SK-N-MC (cell line): ENCODE measurements at regions not wholly inside any gene's neighbourhood (a gene's known extent, or its start where the extent isn't known, plus 50 kb on each side); places are given as distances from the start of the nearest gene placed in this dataset.

Experiments
- DNase-seq: peaks from one replicate; pipeline ENCODE4 v3.0.0-alpha.2; 2011; ENCODE audit warnings: low read depth, low spot score
- H3K27ac ChIP-seq: fragments of 200-600 bp; sonication (generic); 2 replicates; pipeline ENCODE4 v1.5.1; 2016; ENCODE audit warnings: mixed run types
- H3K36me3 ChIP-seq: fragments of 200-600 bp; sonication (generic); 2 replicates; pipeline ENCODE4 v1.6.1; 2017; ENCODE audit warnings: antibody characterized with exemption, low read length, mixed read lengths; ENCODE audit not compliant: insufficient read depth
- H3K4me3 ChIP-seq: fragments of 200-600 bp; sonication (generic); 2 replicates; pipeline ENCODE4 v1.5.1; 2016
- H3K9ac ChIP-seq: fragments of 200-600 bp; sonication (generic); 2 replicates; pipeline ENCODE4 v1.8.0; 2017; ENCODE audit warnings: mixed run types, mixed read lengths; ENCODE audit not compliant: insufficient read length
- H3K9me3 ChIP-seq: fragments of 200-600 bp; sonication (generic); 2 replicates; pipeline ENCODE4 v1.6.1; 2017; ENCODE audit warnings: low read depth, mild to moderate bottlenecking, antibody characterized with exemption, low read length, moderate library complexity, mixed read lengths
- EZH2 ChIP-seq: fragments of 200-600 bp; sonication (generic); IDR thresholded peaks from one replicate; pipeline ENCODE4 v1.6.1; 2017; ENCODE audit warnings: antibody characterized with exemption
- FOXP2 ChIP-seq: optimal IDR thresholded peaks from 2 replicates; pipeline ENCODE3; 2011; ENCODE audit warnings: mild to moderate bottlenecking, moderate library complexity; ENCODE audit not compliant: insufficient read depth; ENCODE audit errors: extremely low read length, control extremely low read depth
- POLR2AphosphoS5 ChIP-seq: IDR thresholded peaks from 2 replicates; pipeline ENCODE4 v1.6.1; 2012; ENCODE audit warnings: mild to moderate bottlenecking, low read depth, low read length, borderline replicate concordance

DNA sequence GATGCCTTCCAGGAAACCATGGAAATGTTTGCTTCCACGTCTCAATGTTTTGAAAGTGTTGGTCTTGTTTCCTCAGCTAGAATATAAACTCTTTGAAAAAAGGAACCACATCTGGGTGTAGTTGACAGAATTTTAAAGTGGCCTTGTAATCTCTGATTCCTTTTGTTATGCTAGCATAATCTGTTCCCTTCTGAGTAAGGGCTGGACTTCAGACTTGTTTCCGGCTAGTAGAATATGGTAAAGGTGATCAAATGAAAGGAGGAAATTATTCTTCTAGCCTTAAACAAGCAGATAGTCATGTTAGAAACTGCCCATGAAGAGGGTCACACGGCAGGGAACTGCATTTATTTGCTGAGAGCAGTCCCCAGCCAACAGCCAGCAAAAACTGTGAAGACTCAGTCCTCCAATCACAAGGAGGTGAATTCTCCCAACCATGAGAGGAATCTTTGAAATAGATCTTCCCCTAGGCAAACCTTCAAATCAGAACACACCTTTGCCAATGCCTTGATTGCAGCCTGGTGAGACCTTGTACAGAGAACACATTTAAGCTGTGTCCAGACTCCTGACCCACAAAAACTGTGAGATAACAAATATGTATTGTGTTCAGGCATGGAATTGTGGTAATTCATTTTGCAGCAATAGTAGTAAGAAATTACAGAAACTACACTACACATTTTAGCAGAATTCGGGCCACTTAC, 316.9 kb upstream of the SP8 start:
- Histone ChIP-seq H3K9me3 (no peaks in the 10 kb centered on the region), H3K27ac (no peak overlapping the region), H3K36me3 (no peaks in the 10 kb centered on the region), H3K9ac (no peak overlapping the region), H3K4me3 (no peak overlapping the region)
- no peak for TF ChIP-seq POLR2AphosphoS5
- TF ChIP-seq FOXP2, result no peak
- no peak for TF ChIP-seq EZH2
- no peak for DNase-seq

DNA sequence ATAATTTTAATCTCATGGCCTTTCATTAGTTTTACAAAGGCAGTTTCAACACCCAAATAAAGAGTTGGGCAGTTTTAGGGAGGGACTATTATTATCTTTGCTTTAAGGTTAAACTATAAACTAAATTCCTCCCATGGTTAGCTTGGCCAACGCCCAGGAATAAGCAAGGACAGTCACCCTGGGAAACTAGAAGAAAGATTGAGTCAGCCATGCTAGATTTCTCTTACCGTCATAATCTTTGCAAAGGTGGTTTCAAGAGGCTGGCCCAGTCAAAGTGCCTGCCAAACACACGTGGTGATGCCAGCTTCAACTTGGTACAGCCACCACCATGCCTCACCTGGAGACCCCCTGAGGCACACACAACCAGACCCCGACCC, 317.4 kb upstream of the SP8 start:
- Histone ChIP-seq H3K9ac (no peak overlapping the region), H3K9me3 (no peaks in the 10 kb centered on the region), H3K36me3 (no peaks in the 10 kb centered on the region), H3K27ac (no peak overlapping the region), H3K4me3 (no peak overlapping the region)
- TF ChIP-seq EZH2 (no peak), POLR2AphosphoS5 (no peak), FOXP2 (no peak)
- no peak for DNase-seq

DNA sequence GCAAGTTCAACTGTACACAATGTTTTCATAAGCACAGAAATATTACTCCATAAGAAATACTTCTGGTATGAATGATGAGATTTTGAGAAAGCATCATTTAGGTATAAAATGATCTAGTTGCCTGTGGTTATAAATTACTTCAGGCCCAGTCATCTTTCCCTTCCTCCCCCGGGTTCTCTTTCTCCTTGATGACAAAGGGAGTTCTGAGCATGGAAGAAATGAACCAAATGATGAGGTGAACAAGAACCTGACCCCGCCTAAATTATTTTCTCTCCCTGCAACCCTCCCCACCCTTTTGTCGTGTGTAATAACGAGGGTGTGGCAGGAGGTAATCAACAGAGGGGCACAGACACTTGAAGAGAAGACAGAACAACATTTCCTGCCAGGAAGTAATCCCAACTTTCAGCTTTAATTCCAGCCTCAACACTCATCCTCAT, 319.6 kb upstream of the SP8 start:
- Histone ChIP-seq H3K27ac (no peak overlapping the region), H3K4me3 (no peak overlapping the region)
- TF ChIP-seq FOXP2 (no peak), EZH2 (no peak), POLR2AphosphoS5 (no peak)

DNA sequence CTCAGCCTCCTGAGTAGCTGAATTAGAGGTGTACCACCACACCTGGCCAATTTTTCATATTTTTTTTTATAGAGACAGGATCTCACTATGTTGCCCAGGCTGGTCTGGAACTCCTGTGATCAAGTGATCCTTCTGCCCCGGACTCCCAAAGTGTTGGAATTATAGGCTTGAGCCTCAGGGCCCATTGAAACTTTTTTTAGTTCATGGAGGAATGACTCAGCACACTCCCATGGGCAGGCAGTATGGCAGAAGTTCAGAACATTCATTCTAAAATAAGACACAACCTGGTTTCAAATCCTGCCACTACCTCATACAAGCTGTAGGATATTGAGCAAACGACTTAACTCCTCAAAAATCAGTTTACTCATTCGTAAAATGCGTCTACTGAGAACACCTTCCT, 320.4 kb upstream of the SP8 start:
- Histone ChIP-seq H3K4me3 (no peak overlapping the region), H3K36me3 (no peaks in the 10 kb centered on the region), H3K27ac (no peak overlapping the region), H3K9me3 (no peaks in the 10 kb centered on the region), H3K9ac (no peak overlapping the region)
- TF ChIP-seq POLR2AphosphoS5 (no peak), FOXP2 (no peak), EZH2 (no peak)
- no peak for DNase-seq

More for the DNA sequence above, 319.6 kb upstream of the SP8 start:
- H3K36me3 ChIP-seq, result no peaks in the 10 kb centered on the region
- DNase-seq, result no peak
- no peaks in the 10 kb centered on the region for H3K9me3 ChIP-seq
- no peak overlapping the region for H3K9ac ChIP-seq

- H3K27ac ChIP-seq, result no peak overlapping the region
- no peak overlapping the region for H3K9ac ChIP-seq
- H3K36me3 ChIP-seq, result no peaks in the 10 kb centered on the region
- no peak for DNase-seq
- no peaks in the 10 kb centered on the region for H3K9me3 ChIP-seq
- TF ChIP-seq POLR2AphosphoS5 (no peak), EZH2 (no peak), FOXP2 (no peak)
- no peak overlapping the region for H3K4me3 ChIP-seq
These were observed 319.7 kb upstream of the SP4 start for GRCh38 chr7:21108182-21108581.

DNA sequence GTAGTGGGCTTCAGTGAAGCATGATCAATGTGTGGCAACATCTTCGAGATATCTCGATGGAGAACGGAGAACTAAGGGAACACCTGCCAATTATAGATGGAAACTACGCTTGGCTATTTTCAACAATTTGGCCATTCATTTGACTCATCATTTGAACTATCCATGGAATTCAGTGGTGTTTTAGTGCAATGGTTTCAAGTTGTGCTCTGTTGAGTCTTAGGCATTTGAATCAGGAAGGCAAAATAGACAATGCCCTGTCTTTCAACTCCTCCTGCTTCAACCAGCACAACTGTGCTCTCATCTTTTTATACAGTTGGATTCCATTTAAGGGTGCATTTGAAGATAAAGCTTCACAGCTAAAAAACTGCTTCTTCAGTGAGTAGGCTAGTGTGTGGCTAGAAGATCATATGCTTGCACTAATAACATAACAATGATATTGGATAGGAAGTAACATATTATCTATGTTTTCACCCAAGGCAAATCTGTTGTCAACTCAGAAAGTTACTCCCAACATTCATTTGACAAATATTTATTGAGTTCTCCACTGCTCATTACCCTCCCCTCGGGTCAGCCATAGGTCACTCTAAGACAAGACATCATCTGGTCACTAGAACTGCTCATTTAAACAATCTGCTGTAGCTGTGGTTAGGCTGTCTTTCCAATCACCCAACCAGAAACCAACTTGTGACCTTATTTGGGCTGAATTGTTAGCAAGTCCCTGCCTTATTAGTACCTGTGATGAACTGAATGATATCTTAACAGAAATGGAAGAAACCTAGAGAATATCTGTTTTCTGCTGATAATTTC, 314.1 kb upstream of the SP4 start:
- DNase-seq, result no peak
- H3K9me3 ChIP-seq, result no peaks in the 10 kb centered on the region
- TF ChIP-seq EZH2 (no peak), POLR2AphosphoS5 (no peak), FOXP2 (no peak)

GRCh38 chr7:21123586-21123985, 304.3 kb upstream of the SP4 start:
- Histone ChIP-seq H3K4me3 (no peak overlapping the region), H3K27ac (no peak overlapping the region), H3K9me3 (no peaks in the 10 kb centered on the region), H3K36me3 (no peaks in the 10 kb centered on the region), H3K9ac (no peak overlapping the region)
- no peak for DNase-seq
- TF ChIP-seq POLR2AphosphoS5, result no peak
- no peak for TF ChIP-seq EZH2
- TF ChIP-seq FOXP2, result no peak

More for the DNA sequence above, 314.1 kb upstream of the SP4 start:
- Histone ChIP-seq H3K4me3 (no peak overlapping the region), H3K9ac (no peak overlapping the region), H3K36me3 (no peaks in the 10 kb centered on the region), H3K27ac (no peak overlapping the region)

GRCh38 chr7:21125297-21125696, 302.6 kb upstream of the SP4 start:
- Histone ChIP-seq H3K9me3 (no peaks in the 10 kb centered on the region), H3K4me3 (no peak overlapping the region), H3K9ac (no peak overlapping the region), H3K36me3 (no peaks in the 10 kb centered on the region), H3K27ac (no peak overlapping the region)
- no peak for DNase-seq
- TF ChIP-seq FOXP2, result no peak
- no peak for TF ChIP-seq POLR2AphosphoS5
- TF ChIP-seq EZH2, result no peak
